H9 (cell line): ENCODE measurements at regions not wholly inside any gene's neighbourhood (a gene's known extent, or its start where the extent isn't known, plus 50 kb on each side); places are given as distances from the start of the nearest gene placed in this dataset.
A peak's percentile ranks its signal among the peaks of the same experiment; 100 is the strongest.

ENCODE experiments used
- DNase-seq: peaks from one replicate; pipeline ENCODE4 v3.0.0-alpha.2; 2017
- H2AFZ ChIP-seq: one replicate; pipeline ENCODE4 v1.6.1; 2013; ENCODE audit warnings: mild to moderate bottlenecking, low read length, control low read depth, moderate library complexity
- H2AK5ac ChIP-seq: 2 replicates; pipeline ENCODE4 v1.6.1; 2013; ENCODE audit warnings: low read length, control low read depth, mixed read lengths; ENCODE audit not compliant: insufficient read length
- H2BK120ac ChIP-seq: one replicate; pipeline ENCODE4 v1.6.1; 2013; ENCODE audit warnings: low read depth, mild to moderate bottlenecking, low read length, control low read depth, inconsistent platforms; ENCODE audit not compliant: poor library complexity, severe bottlenecking
- H2BK12ac ChIP-seq: 2 replicates; pipeline ENCODE4 v1.6.1; 2013; ENCODE audit warnings: low read length, control low read depth, mixed read lengths, low read depth; ENCODE audit not compliant: insufficient read length
- H2BK15ac ChIP-seq: 2 replicates; pipeline ENCODE4 v1.6.1; 2013; ENCODE audit warnings: low read depth, low read length, control low read depth
- H2BK20ac ChIP-seq: one replicate; pipeline ENCODE4 v1.6.1; 2013; ENCODE audit warnings: low read depth, mild to moderate bottlenecking, low read length, control low read depth, inconsistent platforms; ENCODE audit not compliant: poor library complexity, severe bottlenecking
- H2BK5ac ChIP-seq: 2 replicates; pipeline ENCODE4 v1.6.1; 2013; ENCODE audit warnings: low read length, control low read depth, mixed read lengths; ENCODE audit not compliant: insufficient read length
- H3K14ac ChIP-seq: 2 replicates; pipeline ENCODE4 v1.6.1; 2013; ENCODE audit warnings: low read length, control low read depth; ENCODE audit not compliant: insufficient read depth
- H3K18ac ChIP-seq: 2 replicates; pipeline ENCODE4 v1.6.1; 2013; ENCODE audit warnings: low read depth, mild to moderate bottlenecking, mixed read lengths, low read length, control low read depth; ENCODE audit not compliant: insufficient read length
- H3K23ac ChIP-seq: 2 replicates; pipeline ENCODE4 v1.6.1; 2013; ENCODE audit warnings: low read length, control low read depth, mixed read lengths, low read depth; ENCODE audit not compliant: insufficient read length
- H3K23me2 ChIP-seq: 2 replicates; pipeline ENCODE4 v1.6.1; 2013; ENCODE audit warnings: low read depth, mild to moderate bottlenecking, mixed read lengths, low read length, control low read depth; ENCODE audit not compliant: insufficient read length, poor library complexity, severe bottlenecking
- H3K27ac ChIP-seq: 2 replicates; pipeline ENCODE4 v1.5.1; 2013; ENCODE audit warnings: low read length, control low read depth, mixed read lengths, low read depth; ENCODE audit not compliant: insufficient read length
- H3K27me3 ChIP-seq: 2 replicates; pipeline ENCODE4 v1.6.1; 2013; ENCODE audit warnings: low read length, control low read depth, inconsistent platforms; ENCODE audit not compliant: insufficient read depth
- H3K4ac ChIP-seq: 2 replicates; pipeline ENCODE4 v1.6.1; 2013; ENCODE audit warnings: low read depth, mild to moderate bottlenecking, control low read depth, inconsistent platforms, low read length, moderate library complexity
- H3K4me1 ChIP-seq: 2 replicates; pipeline ENCODE4 v1.6.1; 2013; ENCODE audit warnings: low read length, control low read depth, inconsistent platforms; ENCODE audit not compliant: insufficient read depth
- H3K4me2 ChIP-seq: 2 replicates; pipeline ENCODE4 v1.6.1; 2013; ENCODE audit warnings: low read length, control low read depth, mixed read lengths; ENCODE audit not compliant: insufficient read length, insufficient read depth
- H3K56ac ChIP-seq: 2 replicates; pipeline ENCODE4 v1.6.1; 2013; ENCODE audit warnings: low read depth, mild to moderate bottlenecking, mixed read lengths, low read length, control low read depth; ENCODE audit not compliant: insufficient read length
- H3K79me1 ChIP-seq: 2 replicates; pipeline ENCODE4 v1.6.1; 2013; ENCODE audit warnings: low read depth, mild to moderate bottlenecking, moderate library complexity, low read length, control low read depth, inconsistent platforms; ENCODE audit not compliant: insufficient read depth, poor library complexity, severe bottlenecking
- H3K79me2 ChIP-seq: 2 replicates; pipeline ENCODE4 v1.6.1; 2013; ENCODE audit warnings: low read length, control low read depth, inconsistent platforms; ENCODE audit not compliant: insufficient read depth
- H3K9ac ChIP-seq: 2 replicates; pipeline ENCODE4 v1.6.1; 2013; ENCODE audit warnings: low read length, control low read depth, mixed read lengths; ENCODE audit not compliant: insufficient read length; ENCODE audit errors: extremely low read depth
- H3K9me3 ChIP-seq: one replicate; pipeline ENCODE4 v1.6.1; 2013; ENCODE audit warnings: low read depth, low read length, inconsistent platforms; ENCODE audit not compliant: control insufficient read depth
- H3T11ph ChIP-seq: one replicate; pipeline ENCODE4 v1.6.1; 2013; ENCODE audit warnings: mild to moderate bottlenecking, low read length, control low read depth, inconsistent platforms
- H4K20me1 ChIP-seq: one replicate; pipeline ENCODE4 v1.6.1; 2013; ENCODE audit not compliant: control insufficient read depth, insufficient read length, insufficient read depth
- H4K5ac ChIP-seq: 2 replicates; pipeline ENCODE4 v1.6.1; 2013; ENCODE audit warnings: low read depth, mild to moderate bottlenecking, mixed read lengths, low read length, control low read depth; ENCODE audit not compliant: insufficient read length
- H4K8ac ChIP-seq: replicated peaks from 2 replicates; pipeline ENCODE4 v1.6.1; 2013; ENCODE audit warnings: low read length, control low read depth, mixed read lengths, low read depth; ENCODE audit not compliant: insufficient read length
- H4K91ac ChIP-seq: 2 replicates; pipeline ENCODE4 v1.6.1; 2013; ENCODE audit warnings: low read depth, mild to moderate bottlenecking, moderate library complexity, mixed read lengths, low read length, control low read depth; ENCODE audit not compliant: insufficient read length
- H3K27ac Mint-ChIP-seq, 3 experiments: 2 replicates in 2 of 3; 3 replicates in 1 of 3; pipeline ENCODE4 v1.8.0; 2020 to 2021; ENCODE audit warnings: mixed read lengths in 3 of 3, mild to moderate bottlenecking in 1 of 3, moderate library complexity in 1 of 3
- H3K27me3 Mint-ChIP-seq: 2 replicates; pipeline ENCODE4 v1.8.0; 2021; ENCODE audit warnings: low read depth, mild to moderate bottlenecking, moderate library complexity, mixed read lengths
- H3K36me3 Mint-ChIP-seq, 3 experiments: 2 replicates in 2 of 3; 3 replicates in 1 of 3; pipeline ENCODE4 v1.8.0; 2020 to 2021; ENCODE audit warnings: low read depth in 3 of 3, mixed read lengths in 3 of 3; ENCODE audit not compliant: insufficient read depth in 1 of 3
- H3K4me1 Mint-ChIP-seq, 2 experiments: 2 replicates each; pipeline ENCODE4 v1.8.0; 2020; ENCODE audit warnings: mixed read lengths in 2 of 2
- H3K4me3 Mint-ChIP-seq, 2 experiments: 2 replicates in 1 of 2; 3 replicates in 1 of 2; pipeline ENCODE4 v1.8.0; 2020 to 2021; ENCODE audit warnings: mild to moderate bottlenecking in 2 of 2, mixed read lengths in 2 of 2, moderate library complexity in 1 of 2
- H3K9me3 Mint-ChIP-seq, 2 experiments: 2 replicates in 1 of 2; 3 replicates in 1 of 2; pipeline ENCODE4 v1.8.0; 2020; ENCODE audit warnings: mild to moderate bottlenecking in 2 of 2, mixed read lengths in 2 of 2, moderate library complexity in 1 of 2
- WGBS: extraction: QIAGEN DNeasy Blood & Tissue Kit; methylation state at CpG from one replicate; pipeline ENCODE4 v1.1.7; 2013; ENCODE audit warnings: missing lambda C conversion rate, low lambda C conversion rate, mixed read lengths; ENCODE audit not compliant: insufficient read length; ENCODE audit errors: extremely low coverage; 5-methylcytosine and 5-hydroxymethylcytosine counted together
- TF ChIP-seq, protein P1 (sequence below): fragments of 200-600 bp; sonication (generic); conservative IDR thresholded peaks from 3 replicates; pipeline ENCODE4 v1.8.0; 2021; ENCODE audit warnings: antibody characterized with exemption, mild to moderate bottlenecking

DNA sequence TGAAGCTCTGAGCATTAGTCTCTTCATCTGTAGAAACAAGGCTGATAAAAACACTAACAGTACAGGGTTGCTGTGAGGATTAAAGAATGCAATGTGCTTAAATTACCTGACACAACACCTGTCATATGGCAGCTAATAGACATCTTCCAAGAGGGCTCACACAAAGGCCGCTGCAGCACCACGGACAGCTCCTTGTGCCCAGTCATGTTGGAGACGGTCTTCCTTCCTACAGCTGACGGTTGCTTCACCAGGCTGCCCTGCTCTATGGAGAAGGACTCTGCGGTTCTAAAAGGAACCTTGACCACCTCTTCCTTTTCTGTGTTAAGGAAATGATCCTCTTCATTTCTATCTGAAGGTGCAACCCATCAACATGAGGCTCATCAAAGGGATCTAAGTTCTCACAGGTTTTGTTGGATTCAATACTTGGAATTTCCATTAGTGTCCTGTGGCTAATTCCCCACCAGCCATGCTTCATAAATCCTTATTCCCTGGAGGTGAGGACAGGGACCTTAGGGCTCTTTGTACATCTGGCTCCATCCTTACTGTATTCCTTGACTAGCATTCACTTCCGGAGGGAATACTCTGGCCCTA is 138.9 kb upstream of the CES5A start:
- Histone ChIP-seq H4K8ac (no peak overlapping the region), H3K23ac (no peak overlapping the region), H3K79me1 (no peaks in the 10 kb centered on the region), H3K4me1 (no peaks in the 10 kb centered on the region), H3K18ac (no peak overlapping the region), H3K4ac (no peak overlapping the region), H2BK15ac (no peak overlapping the region), H3K9me3 (no peaks in the 10 kb centered on the region), H2BK20ac (no peak overlapping the region), H2BK120ac (no peak overlapping the region), H3K27me3 (no peaks in the 10 kb centered on the region), H2BK5ac (no peak overlapping the region), H3K56ac (no peak overlapping the region), H3K23me2 (no peaks in the 10 kb centered on the region), H3K14ac (no peak overlapping the region), H3K27ac (no peak overlapping the region), H3T11ph (no peak overlapping the region), H3K9ac (no peak overlapping the region), H4K91ac (no peak overlapping the region), H3K79me2 (no peaks in the 10 kb centered on the region), H4K5ac (no peak overlapping the region), H2BK12ac (no peak overlapping the region), H3K4me2 (no peak overlapping the region), H2AK5ac (no peak overlapping the region), H2AFZ (no peak overlapping the region), H4K20me1 (no peaks in the 10 kb centered on the region)
- Mint-ChIP-seq H3K36me3 (no peaks in the 10 kb centered on the region), H3K9me3 (no peaks in the 10 kb centered on the region), H3K4me3 (no peak overlapping the region), H3K4me1 (no peaks in the 10 kb centered on the region), H3K27me3 (peaks cover 49% of the 10 kb centered on the region), H3K27ac (no peak overlapping the region)
- peak; percentile 83 for DNase-seq
- no CpG with 5 or more reads among the region's 6 CpGs for WGBS
- TF ChIP-seq, protein P1, sequence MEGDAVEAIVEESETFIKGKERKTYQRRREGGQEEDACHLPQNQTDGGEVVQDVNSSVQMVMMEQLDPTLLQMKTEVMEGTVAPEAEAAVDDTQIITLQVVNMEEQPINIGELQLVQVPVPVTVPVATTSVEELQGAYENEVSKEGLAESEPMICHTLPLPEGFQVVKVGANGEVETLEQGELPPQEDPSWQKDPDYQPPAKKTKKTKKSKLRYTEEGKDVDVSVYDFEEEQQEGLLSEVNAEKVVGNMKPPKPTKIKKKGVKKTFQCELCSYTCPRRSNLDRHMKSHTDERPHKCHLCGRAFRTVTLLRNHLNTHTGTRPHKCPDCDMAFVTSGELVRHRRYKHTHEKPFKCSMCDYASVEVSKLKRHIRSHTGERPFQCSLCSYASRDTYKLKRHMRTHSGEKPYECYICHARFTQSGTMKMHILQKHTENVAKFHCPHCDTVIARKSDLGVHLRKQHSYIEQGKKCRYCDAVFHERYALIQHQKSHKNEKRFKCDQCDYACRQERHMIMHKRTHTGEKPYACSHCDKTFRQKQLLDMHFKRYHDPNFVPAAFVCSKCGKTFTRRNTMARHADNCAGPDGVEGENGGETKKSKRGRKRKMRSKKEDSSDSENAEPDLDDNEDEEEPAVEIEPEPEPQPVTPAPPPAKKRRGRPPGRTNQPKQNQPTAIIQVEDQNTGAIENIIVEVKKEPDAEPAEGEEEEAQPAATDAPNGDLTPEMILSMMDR, result no peak
